ENCODE measurements at regions not wholly inside any gene's neighbourhood (a gene's known extent, or its start where the extent isn't known, plus 50 kb on each side); places are given as distances from the start of the nearest gene placed in this dataset.

- H3K27ac ChIP-seq = no peak overlapping the region
- no peak for TF ChIP-seq POLR2A (IDR thresholded peaks at IDR 0.05)
- no peak for TF ChIP-seq CTCF (IDR thresholded peaks at IDR 0.05)
- H3K27me3 ChIP-seq = no peaks in the 10 kb centered on the region
- H3K4me1 ChIP-seq = no peaks in the 10 kb centered on the region
- H3K9me3 ChIP-seq = no peaks in the 10 kb centered on the region
- H3K36me3 ChIP-seq = no peaks in the 10 kb centered on the region
- no peak for DNase-seq
- H3K4me3 ChIP-seq = no peak overlapping the region
Measured at GRCh38 chr16:62933929-62934328, 897.7 kb upstream of the CDH8 start.

DNA sequence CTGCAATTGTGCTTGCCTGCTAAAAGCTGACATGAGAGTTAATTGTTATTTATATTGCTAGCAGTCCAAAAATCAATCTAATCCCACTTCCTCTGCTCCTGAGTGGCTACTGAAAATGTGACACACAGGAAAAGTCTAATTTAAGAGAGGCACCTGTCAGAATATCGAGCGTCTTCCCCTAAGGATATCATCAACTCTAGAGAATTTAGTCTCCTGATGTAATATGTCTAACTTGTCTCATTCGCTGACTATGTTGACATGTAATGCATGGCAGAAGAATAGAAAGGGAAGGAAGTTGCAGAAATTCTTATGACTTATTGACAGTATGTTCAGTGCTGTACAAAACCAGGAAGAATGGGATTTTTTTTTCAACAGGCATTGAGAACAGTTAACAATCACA lies 893.4 kb upstream of the CDH8 start:
- no peaks in the 10 kb centered on the region for H3K9me3 ChIP-seq
- TF ChIP-seq POLR2A (IDR thresholded peaks at IDR 0.05) (no peak), CTCF (IDR thresholded peaks at IDR 0.05) (no peak)
- no peaks in the 10 kb centered on the region for H3K4me1 ChIP-seq
- H3K27ac ChIP-seq = no peak overlapping the region
- DNase-seq = no peak
- no peak overlapping the region for H3K4me3 ChIP-seq
- no peaks in the 10 kb centered on the region for H3K27me3 ChIP-seq
- no peaks in the 10 kb centered on the region for H3K36me3 ChIP-seq

- TF ChIP-seq CTCF (IDR thresholded peaks at IDR 0.05) (no peak), POLR2A (IDR thresholded peaks at IDR 0.05) (no peak)
- H3K27me3 ChIP-seq = no peaks in the 10 kb centered on the region
- no peak overlapping the region for H3K27ac ChIP-seq
- no peaks in the 10 kb centered on the region for H3K36me3 ChIP-seq
- H3K9me3 ChIP-seq = no peaks in the 10 kb centered on the region
- H3K4me1 ChIP-seq = no peaks in the 10 kb centered on the region
- no peak overlapping the region for H3K4me3 ChIP-seq
- no peak for DNase-seq
Measured at GRCh38 chr16:62927122-62927521, 890.9 kb upstream of the CDH8 start.

- H3K4me1 ChIP-seq = no peaks in the 10 kb centered on the region
- no peaks in the 10 kb centered on the region for H3K9me3 ChIP-seq
- TF ChIP-seq CTCF (IDR thresholded peaks at IDR 0.05) = no peak
- no peak for TF ChIP-seq POLR2A (IDR thresholded peaks at IDR 0.05)
- H3K27ac ChIP-seq = no peak overlapping the region
- no peak for DNase-seq
- H3K27me3 ChIP-seq = no peaks in the 10 kb centered on the region
- no peak overlapping the region for H3K4me3 ChIP-seq
- no peaks in the 10 kb centered on the region for H3K36me3 ChIP-seq
Measured at GRCh38 chr16:62926121-62926801, 890.0 kb upstream of the CDH8 start.

GRCh38 chr16:62921904-62922303 lies 885.7 kb upstream of the CDH8 start:
- TF ChIP-seq CTCF (IDR thresholded peaks at IDR 0.05) (no peak), POLR2A (IDR thresholded peaks at IDR 0.05) (no peak)
- DNase-seq = no peak
- Histone ChIP-seq H3K36me3 (no peaks in the 10 kb centered on the region), H3K9me3 (no peaks in the 10 kb centered on the region), H3K4me1 (no peaks in the 10 kb centered on the region), H3K27ac (no peak overlapping the region), H3K4me3 (no peak overlapping the region), H3K27me3 (no peaks in the 10 kb centered on the region)

DNA sequence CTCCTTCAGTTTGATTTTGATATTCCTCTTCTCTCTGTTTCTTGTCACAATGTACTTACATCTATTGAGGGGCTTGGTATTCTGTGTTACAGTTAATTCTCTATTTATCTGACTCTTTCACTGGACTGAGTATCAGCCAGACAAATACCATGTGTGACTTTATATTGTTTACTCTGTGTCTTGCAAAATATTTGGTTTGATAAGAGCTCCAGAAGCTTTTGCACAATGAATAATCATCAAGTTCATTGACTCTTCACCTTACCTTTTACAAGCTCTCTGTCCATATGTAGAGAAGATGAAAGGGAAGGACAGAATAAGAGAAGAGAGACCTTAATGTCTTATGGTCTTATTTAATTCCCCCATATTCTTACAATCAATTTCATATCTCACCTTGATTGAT lies 877.7 kb upstream of the CDH8 start:
- no peak for DNase-seq
- Histone ChIP-seq H3K36me3 (no peaks in the 10 kb centered on the region), H3K27me3 (no peaks in the 10 kb centered on the region), H3K4me3 (no peak overlapping the region), H3K27ac (no peak overlapping the region), H3K9me3 (no peaks in the 10 kb centered on the region), H3K4me1 (no peaks in the 10 kb centered on the region)
- TF ChIP-seq POLR2A (IDR thresholded peaks at IDR 0.05) = no peak
- TF ChIP-seq CTCF (IDR thresholded peaks at IDR 0.05) = no peak
